Erythroblast (primary cell): ENCODE measurements at regions not wholly inside any gene's neighbourhood (a gene's known extent, or its start where the extent isn't known, plus 50 kb on each side); places are given as distances from the start of the nearest gene placed in this dataset.

Source experiments
- DNase-seq, 2 experiments: peaks; one replicate each; lab custom pipeline; 2025; lab: John Stamatoyannopoulos, UW
- GATA1 ChIP-seq: IDR thresholded peaks from 2 replicates; pipeline ENCODE4 v1.6.1; 2011; ENCODE audit warnings: low read depth, mild to moderate bottlenecking, control low read depth, low read length, moderate library complexity
- POLR2A ChIP-seq: IDR thresholded peaks from 2 replicates; pipeline ENCODE4 v1.6.1; 2011; ENCODE audit warnings: mild to moderate bottlenecking, low read length

GRCh38 chr12:78455991-78456390 lies 408.6 kb upstream of the SYT1 start:
- no peak for TF ChIP-seq POLR2A
- TF ChIP-seq GATA1, result no peak
- DNase-seq, result no peak

GRCh38 chr12:78457938-78458337 lies 406.6 kb upstream of the SYT1 start:
- no peak for DNase-seq

GRCh38 chr12:78470354-78471195 lies 394.0 kb upstream of the SYT1 start:
- peak in 1 of 2 experiments; percentile 8 for DNase-seq
- TF ChIP-seq POLR2A, result no peak
- no peak for TF ChIP-seq GATA1

More at GRCh38 chr12:78457938-78458337, 406.6 kb upstream of the SYT1 start:
- no peak for TF ChIP-seq GATA1
- no peak for TF ChIP-seq POLR2A

GRCh38 chr12:78473136-78473535 lies 391.4 kb upstream of the SYT1 start:
- no peak for TF ChIP-seq GATA1
- TF ChIP-seq POLR2A, result no peak
- DNase-seq, result no peak

- TF ChIP-seq GATA1, result no peak
- no peak for TF ChIP-seq POLR2A
- DNase-seq, result no peak
Observed at GRCh38 chr12:78473561-78473960, 391.0 kb upstream of the SYT1 start.

GRCh38 chr12:78483767-78484315 lies 380.7 kb upstream of the SYT1 start:
- TF ChIP-seq GATA1 (no peak), POLR2A (no peak)
- no peak for DNase-seq

GRCh38 chr12:78489990-78490389 lies 374.6 kb upstream of the SYT1 start:
- DNase-seq, result no peak
- TF ChIP-seq POLR2A, result no peak
- no peak for TF ChIP-seq GATA1

- no peak for DNase-seq
- TF ChIP-seq GATA1, result no peak
- no peak for TF ChIP-seq POLR2A
Observed at GRCh38 chr12:78490861-78491260, 373.7 kb upstream of the SYT1 start.

- no peak for TF ChIP-seq GATA1
- no peak for TF ChIP-seq POLR2A
- DNase-seq, result no peak
Observed at GRCh38 chr12:78494911-78495310, 369.7 kb upstream of the SYT1 start.

GRCh38 chr12:78501825-78502224 lies 362.7 kb upstream of the SYT1 start:
- no peak for TF ChIP-seq POLR2A
- TF ChIP-seq GATA1, result no peak
- DNase-seq, result no peak

GRCh38 chr12:78519422-78519821 lies 345.2 kb upstream of the SYT1 start:
- no peak for DNase-seq
- TF ChIP-seq GATA1 (no peak), POLR2A (no peak)

- no peak for TF ChIP-seq GATA1
- DNase-seq, result no peak
Observed at GRCh38 chr12:78530100-78530765, 334.3 kb upstream of the SYT1 start.

GRCh38 chr12:78531831-78532458 lies 332.6 kb upstream of the SYT1 start:
- DNase-seq, result no peak
- TF ChIP-seq GATA1 (no peak), POLR2A (no peak)

- TF ChIP-seq GATA1 (no peak), POLR2A (no peak)
- no peak for DNase-seq
Observed at GRCh38 chr12:78534311-78534710, 330.3 kb upstream of the SYT1 start.

- DNase-seq, result no peak
- TF ChIP-seq GATA1, result no peak
- TF ChIP-seq POLR2A, result no peak
Observed at GRCh38 chr12:78540606-78541336, 323.8 kb upstream of the SYT1 start.
